HG03432 (cell line): ENCODE measurements at regions not wholly inside any gene's neighbourhood (a gene's known extent, or its start where the extent isn't known, plus 50 kb on each side); places are given as distances from the start of the nearest gene placed in this dataset.
A peak's percentile ranks its signal among the peaks of the same experiment; 100 is the strongest.

Experiments
- ATAC-seq: cut with Tn5 transposase; IDR thresholded peaks from one replicate; pipeline ENCODE4 v1.9.1; 2021; ENCODE audit warnings: mild to moderate bottlenecking, moderate library complexity; ENCODE audit not compliant: unreplicated experiment

DNA sequence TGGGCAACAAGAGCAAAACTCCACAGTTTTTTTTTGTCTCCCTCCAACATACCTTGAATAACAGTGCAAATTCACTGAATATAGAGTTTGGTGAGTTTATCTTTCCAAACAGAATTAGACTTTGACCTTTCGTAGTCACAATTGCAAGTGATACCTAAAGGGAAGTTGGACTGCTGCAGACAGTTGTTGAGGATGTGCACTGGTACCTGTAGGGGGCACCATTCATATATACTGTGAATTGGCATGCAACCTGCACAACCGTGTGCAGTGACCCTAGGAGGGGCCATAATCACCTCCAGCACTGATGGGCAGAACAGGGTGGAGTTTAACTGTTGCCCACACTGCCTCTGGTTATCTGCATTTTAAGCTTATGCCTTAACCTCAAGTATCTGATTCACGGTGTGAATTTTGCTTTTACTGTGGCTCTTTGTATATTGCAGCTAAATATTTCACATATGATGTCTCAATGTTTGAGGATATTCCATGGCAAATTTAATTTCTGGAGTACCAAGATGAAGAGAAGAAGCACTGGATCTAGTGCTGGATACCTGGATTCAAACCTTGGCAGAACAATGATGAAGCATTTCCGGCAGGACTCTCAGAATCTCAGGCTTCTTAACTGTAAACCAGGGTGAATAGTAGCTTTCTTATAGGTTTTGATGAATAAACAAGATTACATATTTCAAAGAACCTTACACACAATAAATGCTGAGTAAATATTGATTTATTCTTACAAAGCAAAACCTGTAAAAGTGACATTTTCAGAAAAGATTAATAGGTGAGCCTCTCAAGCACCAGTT lies 144.3 kb downstream of the ACTBL2 start:
- ATAC-seq = peak; percentile 75

DNA sequence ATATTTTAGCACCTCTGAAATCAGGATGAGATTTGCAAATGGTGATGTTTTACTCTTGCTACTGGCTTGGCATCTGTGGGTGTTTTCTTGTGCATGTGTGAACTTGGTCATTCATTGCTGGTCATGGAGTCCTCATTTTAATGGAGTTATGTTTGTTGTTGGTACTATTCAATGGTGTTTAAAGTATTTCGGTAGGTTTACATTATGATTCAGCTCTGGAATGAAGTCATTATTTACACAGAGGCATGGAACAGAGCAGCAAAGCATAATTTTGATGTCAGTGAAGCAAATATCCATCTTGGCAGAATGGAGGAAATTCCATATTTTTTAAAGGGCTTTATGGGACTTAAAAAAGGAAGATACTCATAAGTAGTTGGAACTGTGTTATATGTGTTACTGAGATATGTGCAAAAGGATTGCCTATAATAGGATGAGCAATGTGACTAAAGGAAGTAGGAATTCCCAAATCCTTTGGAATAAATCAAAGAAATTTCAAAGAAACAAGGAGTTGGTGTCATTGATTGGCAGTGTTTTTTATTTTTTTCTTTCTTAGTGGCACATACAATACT lies 147.4 kb downstream of the ACTBL2 start:
- ATAC-seq = no peak

GRCh38 chr5:57334475-57334874 lies 148.1 kb downstream of the ACTBL2 start:
- ATAC-seq = no peak

DNA sequence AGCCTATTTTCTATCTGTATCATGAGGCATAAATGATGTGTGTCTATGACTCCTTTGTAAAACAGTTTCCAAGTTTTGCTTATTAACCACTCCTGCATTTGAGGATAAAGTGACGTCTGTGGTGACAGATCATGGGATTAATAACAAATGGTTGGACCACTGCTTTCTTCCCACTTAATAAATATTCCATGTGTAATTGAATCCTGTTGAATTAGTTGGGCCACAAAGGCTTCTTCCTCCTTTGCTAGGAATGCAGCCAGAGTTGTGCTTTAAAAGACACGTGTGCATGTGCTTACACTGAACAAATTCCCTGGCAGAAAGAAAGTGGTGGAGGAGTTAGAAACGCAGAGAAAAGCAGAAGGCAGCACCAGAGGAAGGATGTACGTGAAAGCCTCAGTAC lies 150.2 kb downstream of the ACTBL2 start:
- no peak for ATAC-seq

- peak; percentile 37 for ATAC-seq
Observed at GRCh38 chr5:57327561-57328367, 153.9 kb downstream of the GPBP1 start.

GRCh38 chr5:57325678-57326397 lies 152.0 kb downstream of the GPBP1 start:
- ATAC-seq = no peak

GRCh38 chr5:57324861-57325260 lies 151.0 kb downstream of the GPBP1 start:
- no peak for ATAC-seq

DNA sequence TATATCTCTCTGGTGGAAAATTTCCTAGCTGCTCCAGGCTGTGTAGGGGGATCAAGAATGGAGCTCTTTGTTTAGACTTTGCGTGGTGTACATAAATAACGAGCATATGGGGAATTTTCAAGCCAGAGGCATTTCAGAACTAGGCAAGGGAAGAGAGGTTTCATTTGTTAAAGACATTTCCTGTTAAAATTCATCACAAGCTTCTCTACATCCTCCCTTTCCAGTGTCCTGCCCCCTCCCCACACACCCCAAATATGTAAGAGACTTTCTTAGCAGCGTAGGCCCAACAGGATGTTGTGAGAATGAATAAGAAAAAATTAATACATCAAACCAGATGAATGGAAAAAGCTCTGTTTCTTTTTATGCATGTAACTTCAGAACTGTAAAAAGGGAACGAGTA lies 150.3 kb downstream of the GPBP1 start:
- ATAC-seq = no peak

DNA sequence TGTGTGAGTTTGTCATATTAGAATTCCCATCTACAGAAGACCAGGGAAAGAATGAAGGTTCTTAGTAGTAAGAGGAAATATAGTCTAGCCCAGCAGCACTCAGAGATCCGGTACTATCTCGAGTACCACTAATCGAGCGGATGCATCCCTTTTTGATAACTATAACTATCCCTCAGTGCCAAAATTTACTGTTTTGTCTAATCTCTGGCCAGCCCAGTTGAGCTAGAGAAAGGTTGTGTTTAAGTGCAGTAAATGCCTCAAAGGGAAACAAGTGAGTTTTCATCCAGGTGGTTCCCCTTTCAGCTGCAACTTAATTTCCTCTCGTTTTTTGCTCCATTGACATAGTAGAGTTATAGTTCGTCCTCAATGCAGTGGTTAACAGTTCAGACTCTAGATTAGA lies 146.7 kb downstream of the GPBP1 start:
- ATAC-seq = no peak

- ATAC-seq = no peak
Observed at GRCh38 chr5:57319628-57320027, 145.8 kb downstream of the GPBP1 start.

DNA sequence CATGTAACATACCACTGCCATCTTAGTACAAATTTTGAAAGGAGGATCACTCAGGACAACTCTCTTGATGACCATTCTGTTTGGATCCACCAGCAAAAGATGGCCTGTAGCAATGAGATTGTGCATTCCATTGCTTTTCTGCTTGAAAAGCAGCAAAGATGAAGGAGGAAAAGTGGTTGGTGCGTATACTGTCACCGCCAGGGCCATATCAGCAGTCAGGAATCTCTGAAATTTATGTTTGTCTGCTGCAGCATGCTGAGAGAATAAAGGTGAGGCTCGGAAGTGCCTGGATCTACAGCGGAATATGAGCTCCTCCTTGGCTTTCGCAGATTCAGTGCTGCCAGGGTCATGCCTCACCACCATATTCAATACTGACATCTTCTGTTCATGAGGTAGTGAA lies 144.4 kb downstream of the GPBP1 start:
- ATAC-seq = no peak

DNA sequence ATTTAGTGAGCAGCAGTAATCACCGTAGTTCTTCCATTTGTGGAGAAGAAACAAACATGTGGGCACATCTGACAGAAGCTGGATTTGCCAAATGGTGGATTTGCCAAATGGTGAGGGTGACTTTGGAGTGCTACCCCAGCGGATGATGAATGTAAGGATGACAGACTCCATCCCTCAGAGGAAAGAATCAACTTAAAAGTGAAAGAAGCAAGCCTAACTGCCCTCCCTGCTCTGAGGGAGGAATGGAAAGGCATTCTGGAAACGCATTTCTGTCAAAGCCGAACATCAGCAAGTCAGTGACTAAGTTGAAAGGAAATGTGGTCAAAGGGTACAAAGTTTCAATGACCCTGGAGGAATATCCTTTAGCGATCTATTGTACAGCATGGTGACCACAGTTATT lies 143.5 kb downstream of the GPBP1 start:
- ATAC-seq = no peak

DNA sequence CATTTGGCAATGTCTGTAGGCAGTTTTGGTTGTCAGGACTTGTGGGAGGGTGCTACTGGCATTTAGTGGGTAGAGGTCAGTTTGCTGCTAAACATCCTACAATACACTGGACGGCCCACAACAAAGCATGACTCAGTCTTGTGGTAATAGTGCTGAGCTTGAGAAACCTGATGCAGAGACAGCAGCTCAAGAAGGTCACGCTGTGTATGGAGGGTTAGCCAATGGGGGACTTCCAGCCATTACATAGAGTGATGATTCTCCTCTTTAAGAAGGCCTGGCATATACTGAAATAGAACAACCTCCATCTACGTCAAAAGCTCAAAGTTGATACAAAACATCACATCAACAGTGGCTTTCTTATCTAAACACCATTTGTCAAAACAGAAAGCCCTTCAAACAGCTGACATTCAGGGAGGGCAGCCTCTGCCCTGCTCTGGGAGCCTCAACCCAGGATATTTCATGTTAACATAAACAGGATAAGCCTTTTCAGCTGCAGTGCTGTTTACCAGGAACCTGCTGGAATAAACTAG lies 143.0 kb downstream of the GPBP1 start:
- peak; percentile 81 for ATAC-seq

- no peak for ATAC-seq
Observed at GRCh38 chr5:57315941-57316340, 142.1 kb downstream of the GPBP1 start.
